Loucy (cell line): ENCODE measurements at regions not wholly inside any gene's neighbourhood (a gene's known extent, or its start where the extent isn't known, plus 50 kb on each side); places are given as distances from the start of the nearest gene placed in this dataset.

Source experiments
- H2AFZ ChIP-seq: fragments of 200-600 bp; sonication (generic); 2 replicates; pipeline ENCODE4 v1.6.0; 2016; ENCODE audit warnings: antibody characterized with exemption, mild to moderate bottlenecking, low read length, moderate library complexity
- H3F3A ChIP-seq: fragments of 200-600 bp; 2 replicates; pipeline ENCODE4 v1.6.0; 2016; ENCODE audit warnings: antibody characterized with exemption, low read depth, mild to moderate bottlenecking
- H3K27me3 ChIP-seq: fragments of 200-600 bp; sonication (generic); 2 replicates; pipeline ENCODE4 v1.6.1; 2014; ENCODE audit warnings: low read length, mild to moderate bottlenecking; ENCODE audit not compliant: insufficient read depth, poor library complexity, severe bottlenecking
- H3K36me3 ChIP-seq: fragments of 200-600 bp; sonication (generic); 2 replicates; pipeline ENCODE4 v1.6.1; 2016; ENCODE audit warnings: low read length; ENCODE audit not compliant: insufficient read depth
- H3K4me1 ChIP-seq: fragments of 200-600 bp; sonication (generic); 2 replicates; pipeline ENCODE4 v1.5.1; 2014; ENCODE audit warnings: low read length, mild to moderate bottlenecking; ENCODE audit not compliant: insufficient read depth, poor library complexity, severe bottlenecking
- H3K4me2 ChIP-seq: fragments of 200-600 bp; sonication (generic); 2 replicates; pipeline ENCODE4 v1.6.0; 2014; ENCODE audit warnings: antibody characterized with exemption, low read length, low read depth, mild to moderate bottlenecking; ENCODE audit not compliant: poor library complexity, severe bottlenecking
- H3K4me3 ChIP-seq: fragments of 200-600 bp; sonication (generic); 2 replicates; pipeline ENCODE4 v1.5.1; 2014; ENCODE audit warnings: low read length, mild to moderate bottlenecking, mixed read lengths; ENCODE audit not compliant: poor library complexity, severe bottlenecking
- H3K79me2 ChIP-seq: fragments of 200-600 bp; sonication (generic); 2 replicates; pipeline ENCODE4 v1.6.1; 2014; ENCODE audit warnings: low read length; ENCODE audit not compliant: insufficient read depth
- H3K9ac ChIP-seq: fragments of 200-600 bp; sonication (generic); 2 replicates; pipeline ENCODE4 v1.6.0; 2014; ENCODE audit warnings: mild to moderate bottlenecking, low read depth, low read length, moderate library complexity; ENCODE audit not compliant: poor library complexity, severe bottlenecking
- H3K9me2 ChIP-seq: fragments of 200-600 bp; sonication (generic); replicated peaks from 2 replicates; pipeline ENCODE4 v1.6.1; 2016; ENCODE audit warnings: low read depth, low read length, mixed read lengths
- H3K9me3 ChIP-seq: fragments of 200-600 bp; sonication (generic); 2 replicates; pipeline ENCODE4 v1.6.1; 2014; ENCODE audit warnings: mild to moderate bottlenecking, antibody characterized with exemption, low read length, low read depth; ENCODE audit not compliant: insufficient read depth
- H4K20me1 ChIP-seq: fragments of 200-600 bp; sonication (generic); 2 replicates; pipeline ENCODE4 v1.6.0; 2014; ENCODE audit warnings: antibody characterized with exemption, low read length, mild to moderate bottlenecking; ENCODE audit not compliant: insufficient read depth, poor library complexity, severe bottlenecking
- CTCF ChIP-seq: fragments of 200-600 bp; sonication (generic); conservative IDR thresholded peaks from 2 replicates; pipeline ENCODE4 v1.5.1; 2014; ENCODE audit warnings: mild to moderate bottlenecking, antibody characterized with exemption, low read length
- EZH2phosphoT487 ChIP-seq: fragments of 200-600 bp; IDR thresholded peaks from 2 replicates; pipeline ENCODE4 v1.6.1; 2018; ENCODE audit warnings: antibody characterized with exemption, mild to moderate bottlenecking, moderate library complexity, borderline replicate concordance

- H3K9ac ChIP-seq, result no peak overlapping the region
- H2AFZ ChIP-seq, result no peak overlapping the region
- no peaks in the 10 kb centered on the region for H3K79me2 ChIP-seq
- no peaks in the 10 kb centered on the region for H3K36me3 ChIP-seq
- no peaks in the 10 kb centered on the region for H4K20me1 ChIP-seq
- no peaks in the 10 kb centered on the region for H3K9me3 ChIP-seq
- no peaks in the 10 kb centered on the region for H3K4me1 ChIP-seq
- TF ChIP-seq EZH2phosphoT487 (no peak), CTCF (no peak)
- H3K4me2 ChIP-seq, result no peak overlapping the region
- H3K9me2 ChIP-seq, result no peaks in the 10 kb centered on the region
- no peak overlapping the region for H3K4me3 ChIP-seq
- no peaks in the 10 kb centered on the region for H3F3A ChIP-seq
- no peaks in the 10 kb centered on the region for H3K27me3 ChIP-seq
These were observed 300.1 kb downstream of the TDRD15 start for GRCh38 chr2:21423854-21424253.

- Histone ChIP-seq H3K9me2 (no peaks in the 10 kb centered on the region), H3K4me1 (no peaks in the 10 kb centered on the region), H2AFZ (no peak overlapping the region), H3K27me3 (no peaks in the 10 kb centered on the region), H4K20me1 (no peaks in the 10 kb centered on the region), H3F3A (no peaks in the 10 kb centered on the region), H3K9me3 (no peaks in the 10 kb centered on the region), H3K4me3 (no peak overlapping the region), H3K79me2 (no peaks in the 10 kb centered on the region), H3K36me3 (no peaks in the 10 kb centered on the region), H3K4me2 (no peak overlapping the region), H3K9ac (no peak overlapping the region)
- no peak for TF ChIP-seq EZH2phosphoT487
These were observed 300.6 kb downstream of the TDRD15 start for GRCh38 chr2:21424375-21424774.

GRCh38 chr2:21427606-21428005, 303.8 kb downstream of the TDRD15 start:
- no peak overlapping the region for H2AFZ ChIP-seq
- no peaks in the 10 kb centered on the region for H3K27me3 ChIP-seq
- no peak overlapping the region for H3K4me3 ChIP-seq
- no peaks in the 10 kb centered on the region for H3K79me2 ChIP-seq
- H3F3A ChIP-seq, result no peaks in the 10 kb centered on the region
- no peaks in the 10 kb centered on the region for H3K9me2 ChIP-seq
- no peaks in the 10 kb centered on the region for H3K9me3 ChIP-seq
- H4K20me1 ChIP-seq, result no peaks in the 10 kb centered on the region
- TF ChIP-seq CTCF, result no peak
- no peak for TF ChIP-seq EZH2phosphoT487
- no peak overlapping the region for H3K4me2 ChIP-seq
- H3K36me3 ChIP-seq, result no peaks in the 10 kb centered on the region
- no peaks in the 10 kb centered on the region for H3K4me1 ChIP-seq
- H3K9ac ChIP-seq, result no peak overlapping the region

- no peak overlapping the region for H3K4me2 ChIP-seq
- H3K36me3 ChIP-seq, result no peaks in the 10 kb centered on the region
- TF ChIP-seq EZH2phosphoT487, result no peak
- no peak for TF ChIP-seq CTCF
- H2AFZ ChIP-seq, result no peak overlapping the region
- no peak overlapping the region for H3K4me3 ChIP-seq
- H3K79me2 ChIP-seq, result no peaks in the 10 kb centered on the region
- H3K4me1 ChIP-seq, result no peaks in the 10 kb centered on the region
- no peaks in the 10 kb centered on the region for H3K9me2 ChIP-seq
- H3K9me3 ChIP-seq, result no peaks in the 10 kb centered on the region
- H3F3A ChIP-seq, result no peaks in the 10 kb centered on the region
- H4K20me1 ChIP-seq, result no peaks in the 10 kb centered on the region
- H3K9ac ChIP-seq, result no peak overlapping the region
- no peaks in the 10 kb centered on the region for H3K27me3 ChIP-seq
These were observed 305.0 kb downstream of the TDRD15 start for GRCh38 chr2:21428754-21429153.
